ENCODE measurements at regions not wholly inside any gene's neighbourhood (a gene's known extent, or its start where the extent isn't known, plus 50 kb on each side); places are given as distances from the start of the nearest gene placed in this dataset.
"Not testable (repeated sequence)": the region's sequence is repeated elsewhere in the genome, so short reads cannot be mapped to it uniquely, and the experiment has no call there.

DNA sequence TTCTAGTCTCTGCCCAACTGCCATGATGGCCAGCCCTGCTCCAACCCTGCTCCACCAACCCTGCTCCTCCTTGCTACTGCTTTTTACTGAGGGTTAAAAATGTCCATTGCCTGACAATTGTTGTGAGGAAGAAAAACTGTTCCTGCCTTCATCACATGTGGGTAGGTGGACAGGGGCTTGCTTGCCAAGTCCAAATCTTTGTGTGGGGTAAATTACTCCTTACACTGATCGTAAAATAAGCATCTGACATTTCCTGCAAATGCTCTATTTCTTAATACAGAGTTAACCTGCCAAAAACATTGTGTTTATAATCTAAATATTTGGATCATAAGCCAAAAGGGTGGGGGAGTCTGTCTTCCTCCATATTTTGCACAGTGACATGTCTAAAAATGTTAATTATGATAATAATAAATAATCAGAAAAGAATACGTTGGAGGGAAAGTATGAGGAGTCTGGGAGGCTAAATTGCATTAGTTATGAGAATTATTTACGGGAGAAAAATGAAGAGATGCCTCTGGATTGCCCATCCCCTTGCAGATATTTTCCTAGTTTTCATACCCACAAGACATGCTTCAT lies 242.5 kb upstream of the TBL1XR1 start:
- DNase-seq = no peak

- no peak for DNase-seq
These were observed 243.3 kb upstream of the TBL1XR1 start for GRCh38 chr3:177440456-177441104.

DNA sequence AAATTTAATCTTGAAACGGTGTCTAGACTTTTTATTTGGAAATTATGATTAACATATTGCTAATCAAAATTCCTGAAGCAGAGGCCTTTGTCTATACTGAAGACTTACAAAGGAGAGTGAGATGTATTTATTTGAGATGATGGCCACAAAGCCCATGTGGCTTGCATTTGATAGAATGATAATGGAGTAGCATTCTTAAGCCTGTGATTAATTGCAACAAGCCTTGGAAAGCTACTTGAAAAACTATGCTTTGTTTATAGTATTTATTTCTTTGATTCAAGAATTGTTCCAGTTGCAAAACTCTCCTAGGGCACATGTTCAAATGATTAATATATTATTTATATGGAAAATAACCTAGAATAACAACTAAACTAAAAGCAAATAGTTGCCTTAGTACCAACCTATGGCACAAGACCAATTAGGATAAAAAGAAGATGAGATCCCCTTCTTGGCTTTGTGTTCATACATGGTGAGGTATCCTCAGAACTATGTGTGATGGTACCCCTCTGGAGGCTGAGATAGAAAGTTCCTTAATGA lies 244.1 kb upstream of the TBL1XR1 start:
- DNase-seq = no peak

DNA sequence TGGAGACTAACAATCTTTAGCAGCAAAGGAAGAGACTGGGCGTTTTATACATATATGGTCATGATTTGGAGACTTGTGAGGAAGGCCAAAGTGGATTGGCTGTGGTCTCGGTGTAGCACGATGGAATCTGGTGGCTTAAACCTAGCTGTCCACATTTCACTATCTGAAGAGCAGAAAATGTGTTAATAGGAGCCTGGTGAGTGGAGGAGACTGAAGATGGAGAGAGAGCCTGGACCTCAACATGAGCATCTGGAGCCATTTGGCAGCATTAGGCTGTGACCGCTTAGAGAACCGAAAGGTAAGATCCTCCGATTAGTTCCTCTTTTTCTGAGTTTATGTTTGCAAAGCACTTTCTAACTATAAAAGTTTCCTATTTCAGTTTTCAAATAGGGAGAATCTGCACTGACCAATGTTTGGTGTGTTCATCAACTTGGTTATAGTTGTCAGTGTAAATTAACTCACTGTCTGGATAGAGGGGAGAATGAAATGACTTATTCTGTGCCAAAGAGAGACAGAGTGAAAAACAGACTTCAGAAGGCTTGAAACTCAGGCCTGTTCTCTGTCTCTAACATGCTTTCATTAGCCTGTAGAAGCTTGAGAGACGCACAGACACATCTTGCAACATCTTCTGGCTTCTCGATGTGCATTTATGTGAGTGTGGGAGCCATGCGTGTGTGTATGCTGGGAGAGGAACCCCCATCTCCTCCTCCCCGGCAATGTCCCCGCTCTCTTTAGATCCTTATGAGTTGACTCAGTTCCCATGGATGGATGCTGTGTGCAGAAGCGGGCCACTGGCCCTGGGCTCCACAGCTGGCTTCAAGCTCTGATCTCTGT lies 244.7 kb upstream of the TBL1XR1 start:
- DNase-seq = no peak

- DNase-seq = no peak
These were observed 246.2 kb upstream of the TBL1XR1 start for GRCh38 chr3:177443469-177443868.

- DNase-seq = no peak
These were observed 247.4 kb upstream of the TBL1XR1 start for GRCh38 chr3:177444696-177445095.

DNA sequence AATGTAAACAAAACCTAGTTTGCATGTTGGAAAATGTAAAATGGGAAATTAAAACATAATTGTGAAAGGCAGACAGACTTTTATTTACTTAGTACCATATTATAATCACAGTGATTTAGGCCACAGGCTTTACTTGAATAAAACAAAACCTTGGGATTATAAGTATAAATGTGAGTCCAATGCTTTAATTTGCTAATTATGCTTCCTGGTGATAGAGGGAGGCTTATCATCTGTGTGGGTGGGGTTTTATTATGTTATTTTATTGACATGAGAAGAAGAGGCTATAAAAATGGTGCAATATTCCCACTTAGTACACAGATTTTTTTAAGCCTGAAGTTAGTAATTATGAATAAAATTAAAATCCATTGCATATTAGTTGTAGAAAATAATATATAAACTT lies 248.3 kb upstream of the TBL1XR1 start:
- DNase-seq = no peak

DNA sequence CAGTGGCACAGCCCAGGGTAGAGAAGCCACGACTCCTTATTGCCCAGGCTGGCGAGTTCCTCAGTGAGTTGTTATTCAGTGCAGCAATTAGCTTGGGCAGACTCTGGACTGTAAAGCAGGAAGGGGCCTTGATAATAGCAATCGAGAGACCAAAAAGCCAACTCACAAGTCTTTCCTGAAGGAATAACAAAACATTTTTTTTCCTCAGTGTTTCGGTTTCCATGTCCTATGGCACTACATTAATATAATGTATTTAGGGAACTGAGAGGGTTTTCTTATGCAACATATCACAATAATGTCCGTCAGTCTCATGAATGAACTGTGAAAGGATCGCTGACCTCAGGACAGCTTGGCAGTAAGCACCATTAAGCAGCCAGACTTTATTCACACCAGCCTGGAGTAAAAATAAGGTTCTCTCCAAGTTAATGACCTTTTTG lies 248.9 kb upstream of the TBL1XR1 start:
- no peak for DNase-seq

- DNase-seq = no peak
These were observed 250.7 kb upstream of the TBL1XR1 start for GRCh38 chr3:177447938-177448337.

GRCh38 chr3:177448987-177449359 lies 251.7 kb upstream of the TBL1XR1 start:
- no peak for DNase-seq

DNA sequence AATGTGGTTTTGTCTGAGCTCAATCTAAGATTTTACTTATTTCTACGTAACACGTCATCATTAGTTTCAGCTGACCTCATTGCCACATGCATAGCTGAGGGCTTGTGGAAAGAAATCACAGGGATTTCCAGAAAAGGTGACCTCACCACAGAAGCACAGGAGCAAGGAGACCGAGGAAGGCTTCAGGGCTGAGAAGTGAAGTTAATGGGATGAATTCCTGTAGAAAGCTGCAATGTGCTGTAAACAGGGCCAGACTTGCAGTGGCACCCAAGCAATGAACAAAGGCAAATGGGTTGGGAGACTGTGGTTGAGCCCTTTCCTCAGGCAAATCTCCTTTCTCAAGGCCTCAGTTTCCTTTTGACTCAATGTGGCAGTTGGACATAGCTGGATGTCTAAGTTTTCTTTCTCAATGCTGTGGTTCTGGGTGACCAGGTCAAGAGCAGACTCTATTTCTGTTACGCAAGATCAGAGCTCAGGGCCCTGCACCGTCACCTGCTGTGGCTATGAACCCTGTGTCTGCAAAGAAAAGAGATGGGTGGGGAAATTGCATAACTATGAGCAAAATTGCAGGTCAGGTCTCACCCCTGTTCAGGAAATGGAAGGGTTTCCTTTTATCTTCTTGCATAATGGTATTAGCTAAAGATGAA lies 252.2 kb upstream of the TBL1XR1 start:
- DNase-seq = no peak

DNA sequence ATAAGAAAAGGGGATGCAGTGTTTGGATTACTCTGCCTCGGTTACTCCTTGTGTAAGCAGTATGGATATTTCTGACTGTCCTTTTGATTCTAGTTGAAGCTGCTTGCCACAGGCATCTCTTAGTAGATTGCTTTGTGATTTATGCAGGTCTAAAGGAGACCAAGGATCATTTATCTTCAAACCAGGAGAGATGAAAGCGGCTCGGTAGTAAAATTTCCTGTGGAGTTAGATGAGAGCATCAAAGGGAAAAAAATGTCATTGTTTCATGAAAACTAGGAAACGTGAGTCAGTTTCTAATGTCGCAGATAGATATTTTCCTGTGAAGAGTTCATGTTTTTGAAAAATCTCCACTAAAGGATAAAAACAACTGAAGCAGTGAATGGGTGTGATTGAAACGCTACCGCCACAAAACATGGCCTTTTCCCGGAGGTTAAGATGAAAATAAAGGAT lies 254.0 kb upstream of the TBL1XR1 start:
- no peak for DNase-seq

GRCh38 chr3:177451864-177452830 lies 254.9 kb upstream of the TBL1XR1 start:
- DNase-seq = no peak

DNA sequence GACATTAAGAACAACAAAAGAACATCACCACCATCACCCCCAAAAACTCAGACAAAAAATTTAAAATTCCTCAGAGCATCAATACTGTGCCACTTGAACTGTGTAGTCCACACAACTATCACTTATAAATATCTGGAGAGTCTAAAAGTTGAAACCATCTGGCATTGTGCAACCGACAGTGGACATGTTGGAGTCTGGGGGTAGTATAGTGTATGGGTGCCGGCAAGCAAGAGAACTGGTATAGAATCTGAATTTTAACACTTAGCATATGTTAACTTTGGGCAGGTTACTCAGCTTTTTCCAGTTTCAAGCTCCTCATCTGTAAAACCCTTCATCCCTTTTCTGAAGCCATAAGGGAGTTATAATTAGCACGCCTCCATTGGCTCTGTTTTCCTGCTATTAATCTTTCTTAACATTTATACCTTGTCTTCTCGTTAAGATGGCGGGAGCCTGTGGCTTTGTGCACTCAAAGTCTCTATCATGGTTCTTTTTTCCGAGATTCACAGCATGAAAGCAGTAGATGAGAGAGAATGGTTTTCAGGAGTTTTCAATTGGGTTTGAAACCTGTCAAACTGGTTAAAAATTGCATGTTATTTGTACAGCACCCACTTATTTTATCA lies 255.7 kb upstream of the TBL1XR1 start:
- DNase-seq = no peak

DNA sequence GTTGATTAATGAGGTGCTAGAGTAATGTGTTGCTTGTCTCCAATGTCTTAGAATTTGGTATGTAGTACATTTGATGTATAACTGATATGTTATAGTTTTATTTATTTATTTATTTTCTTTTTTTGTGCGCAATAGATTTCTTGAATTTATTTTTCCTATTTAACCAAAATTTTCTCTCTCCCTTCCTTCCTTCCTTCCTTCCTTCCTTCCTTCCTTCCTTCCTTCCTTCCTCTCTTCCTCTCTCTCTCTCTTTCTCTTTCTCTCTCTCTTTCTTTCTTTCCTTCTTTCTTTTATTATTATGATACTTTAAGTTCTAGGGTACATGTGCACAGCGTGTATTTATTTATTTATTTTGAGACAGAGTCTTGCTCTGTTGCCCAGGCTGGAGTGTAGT lies 256.2 kb upstream of the TBL1XR1 start:
- no peak for DNase-seq

DNA sequence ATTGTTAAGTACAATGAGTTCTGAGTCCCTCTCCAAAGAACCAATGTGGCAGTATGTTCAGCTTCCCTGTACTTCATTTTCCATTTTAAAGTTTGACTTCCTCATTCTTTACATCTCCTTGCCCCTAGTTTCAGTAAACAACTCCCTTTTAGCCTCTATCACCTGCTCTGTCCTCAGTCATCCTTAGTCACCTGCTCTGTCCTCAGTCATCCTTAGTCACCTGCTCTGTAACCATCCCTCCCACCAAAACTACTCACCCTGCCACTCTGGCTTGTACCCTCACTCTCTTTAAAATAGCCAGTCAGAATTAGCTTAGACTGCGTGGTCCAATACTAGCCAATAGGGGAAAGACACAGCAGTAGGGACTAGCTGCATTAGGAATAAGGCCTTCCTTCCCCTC lies 259.9 kb upstream of the TBL1XR1 start:
- not testable (repeated sequence) for DNase-seq

DNA sequence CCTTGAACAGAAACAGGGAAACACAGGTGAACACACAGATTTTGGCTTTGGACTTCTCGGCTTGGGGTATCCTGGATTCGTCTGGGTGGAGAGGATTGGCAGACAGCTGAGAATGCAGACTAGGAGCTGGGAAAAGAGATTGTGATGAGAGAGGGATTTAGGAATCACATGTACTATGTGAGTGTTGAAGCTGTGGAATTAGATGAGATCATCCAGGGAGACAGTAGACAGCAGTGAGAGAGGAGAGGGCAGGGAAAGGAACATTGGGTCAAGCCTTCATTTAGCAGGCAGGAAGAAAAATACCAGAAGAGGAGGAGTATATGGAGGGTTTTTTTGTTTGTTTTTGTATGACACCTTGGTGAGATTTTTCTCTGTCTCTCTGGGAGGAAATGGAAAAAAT lies 262.1 kb upstream of the TBL1XR1 start:
- no peak for DNase-seq

DNA sequence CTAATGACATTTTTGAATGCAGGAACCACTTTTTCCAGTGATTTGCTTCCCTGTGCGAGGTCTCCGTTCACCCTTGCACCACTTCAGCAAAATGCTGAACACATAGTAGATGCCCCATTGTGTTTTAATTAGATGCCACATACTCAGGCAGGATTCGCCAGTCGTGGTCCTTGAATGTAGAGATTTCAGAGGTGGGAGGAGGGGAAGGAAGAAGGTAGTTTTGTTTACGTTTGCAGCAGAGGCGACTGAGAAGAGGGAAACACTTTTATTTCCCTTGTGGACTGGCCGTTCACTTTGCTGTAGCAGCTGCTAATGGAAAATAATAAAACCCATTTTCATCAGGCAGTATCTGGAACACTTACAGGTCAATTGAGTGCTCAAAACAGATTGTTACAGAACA lies 262.8 kb upstream of the TBL1XR1 start:
- DNase-seq = no peak

DNA sequence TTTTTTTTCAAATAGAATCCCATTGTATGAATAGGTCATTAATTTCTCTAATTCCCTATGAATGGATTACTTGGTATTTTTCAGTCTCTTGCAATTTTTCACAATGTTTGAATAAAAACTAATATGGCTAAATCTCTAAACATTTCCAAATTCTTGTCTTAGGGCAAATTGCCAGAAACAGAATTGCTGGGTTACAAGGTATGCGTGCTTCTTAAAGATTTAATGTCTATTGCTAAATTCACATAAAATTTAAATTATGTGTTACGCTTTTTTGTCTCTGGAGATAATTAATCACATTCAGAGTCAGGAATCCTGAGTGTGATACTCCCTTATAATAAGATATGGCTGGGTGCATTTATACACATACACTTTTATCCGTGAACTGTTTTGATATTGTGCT lies 264.5 kb upstream of the TBL1XR1 start:
- no peak for DNase-seq

DNA sequence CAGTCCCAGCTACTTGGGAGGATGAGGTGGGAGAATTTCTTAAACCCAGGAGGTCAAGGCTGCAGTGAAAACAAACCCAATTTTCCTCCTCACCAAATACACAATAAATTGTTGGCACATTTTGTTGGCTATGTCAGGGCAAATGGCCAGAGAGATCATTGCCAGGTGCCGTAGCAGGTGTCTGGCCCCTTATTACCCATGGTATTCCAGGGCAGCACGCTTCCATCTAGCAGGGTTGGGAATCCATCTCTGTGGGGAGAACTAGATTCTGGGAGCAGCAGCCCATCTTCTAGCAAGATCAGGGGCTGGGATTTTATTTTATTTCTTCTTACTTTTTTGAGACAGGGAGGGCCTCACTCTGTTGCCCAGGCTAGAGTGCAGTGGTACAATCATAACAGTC lies 266.1 kb upstream of the TBL1XR1 start:
- not testable (repeated sequence) for DNase-seq

- DNase-seq = no peak
These were observed 266.6 kb upstream of the TBL1XR1 start for GRCh38 chr3:177463863-177464262.
